ENCODE measurements at regions not wholly inside any gene's neighbourhood (a gene's known extent, or its start where the extent isn't known, plus 50 kb on each side); places are given as distances from the start of the nearest gene placed in this dataset.

DNA sequence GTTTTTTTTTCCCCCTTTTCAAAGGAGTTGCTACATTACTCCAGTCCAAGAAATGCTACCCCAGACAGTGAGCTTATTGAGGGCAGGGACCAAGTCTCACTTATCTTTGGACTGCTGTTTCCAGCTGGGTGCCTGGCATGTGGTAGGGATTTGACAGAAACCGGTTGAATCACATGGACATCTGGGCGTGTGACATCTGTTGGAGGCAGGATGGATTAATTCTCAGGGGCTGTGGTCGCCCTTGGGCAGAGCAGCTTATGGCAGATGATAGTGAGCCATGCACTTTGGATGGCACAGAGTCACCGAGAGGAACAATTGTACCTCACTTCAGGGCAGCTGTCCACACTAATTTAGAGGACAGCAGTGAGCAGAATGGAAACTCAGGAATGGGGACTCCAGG lies 254.6 kb upstream of the ID2 start:
- no CpG with 5 or more reads among the region's 4 CpGs for WGBS, 2 donors (ENCODE audit: extremely low coverage in 2 of 2, insufficient read length in 2 of 2, insufficient replicate concordance in 1 of 2)
- no peak overlapping the region for H3K4me3 ChIP-seq (ENCODE audit: low read length in 2 of 2)
- H2AK5ac ChIP-seq (ENCODE audit: low read depth, low read length) = no peak overlapping the region
- no peak overlapping the region for H2BK15ac ChIP-seq (ENCODE audit: low read length)
- DNase-seq (ENCODE audit: low spot score) = no peak
- no peaks in the 10 kb centered on the region for H3K79me1 ChIP-seq (ENCODE audit: low read depth, low read length)
- no peaks in the 10 kb centered on the region for H3K4me1 ChIP-seq (ENCODE audit: control insufficient read depth in 2 of 2, insufficient read depth in 1 of 2, low read depth in 1 of 2, low read length in 2 of 2)
- no peak overlapping the region for H3K4ac ChIP-seq (ENCODE audit: low read length)
- H3K4me2 ChIP-seq (ENCODE audit: insufficient read depth, low read length, poor library complexity, severe bottlenecking) = no peak overlapping the region
- no peak overlapping the region for H3K9ac ChIP-seq (ENCODE audit: low read depth, low read length, poor library complexity)
- no peak overlapping the region for H3K18ac ChIP-seq (ENCODE audit: low read length)
- H2BK12ac ChIP-seq (ENCODE audit: low read length) = no peak overlapping the region
- H2BK5ac ChIP-seq (ENCODE audit: low read length) = no peak overlapping the region
- no peaks in the 10 kb centered on the region for H3K27me3 ChIP-seq (ENCODE audit: control insufficient read depth in 3 of 3, insufficient read depth in 3 of 3, low read depth in 1 of 3, low read length in 3 of 3)
- H2BK120ac ChIP-seq (ENCODE audit: low read depth, low read length) = no peak overlapping the region
- H3K9me3 ChIP-seq (replicated peaks in 1 of 2; ENCODE audit: control insufficient read depth in 2 of 2, insufficient read depth in 1 of 2, low read depth in 1 of 2, low read length in 2 of 2) = no peaks in the 10 kb centered on the region
- no peak overlapping the region for H3K27ac ChIP-seq (replicated peaks; ENCODE audit: low read length)
- no peak overlapping the region for H4K8ac ChIP-seq (ENCODE audit: low read depth, low read length)
- H3K23ac ChIP-seq (ENCODE audit: low read depth, low read length, poor library complexity) = no peak overlapping the region
- no peak overlapping the region for H2AFZ ChIP-seq (ENCODE audit: low read length)
- no peak overlapping the region for H4K91ac ChIP-seq (ENCODE audit: low read depth, low read length, poor library complexity)
- no peak overlapping the region for H3K14ac ChIP-seq (ENCODE audit: low read length)
- no peaks in the 10 kb centered on the region for H3K36me3 ChIP-seq (replicated peaks in 1 of 2; ENCODE audit: control insufficient read depth in 2 of 2, insufficient read depth in 2 of 2, low read length in 2 of 2)

DNA sequence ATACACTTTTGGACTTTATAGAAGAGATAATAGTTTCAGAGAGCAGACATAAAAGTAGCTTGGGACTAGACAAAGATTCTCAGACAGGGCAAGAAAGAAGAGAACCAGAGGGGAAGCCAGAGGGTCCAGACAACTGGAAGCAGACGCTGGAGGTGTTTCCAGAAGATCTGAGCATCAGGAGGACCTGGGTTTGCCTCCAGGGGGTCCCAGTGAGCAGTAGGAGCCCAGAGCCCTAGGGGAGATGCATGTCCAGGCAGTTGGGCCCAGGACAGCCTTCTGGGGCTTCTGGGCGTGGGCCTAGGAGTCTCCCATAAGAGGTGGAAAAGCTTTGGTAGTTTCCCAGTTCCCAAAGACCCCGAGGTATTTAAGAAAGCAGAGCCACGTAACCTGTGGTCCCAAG lies 251.2 kb upstream of the ID2 start:
- H3K4me2 ChIP-seq (ENCODE audit: insufficient read depth, low read length, poor library complexity, severe bottlenecking) = no peak overlapping the region
- H3K14ac ChIP-seq (ENCODE audit: low read length) = no peak overlapping the region
- H3K9me3 ChIP-seq (replicated peaks in 1 of 2; ENCODE audit: control insufficient read depth in 2 of 2, insufficient read depth in 1 of 2, low read depth in 1 of 2, low read length in 2 of 2) = no peaks in the 10 kb centered on the region
- H3K18ac ChIP-seq (ENCODE audit: low read length) = no peak overlapping the region
- H2BK120ac ChIP-seq (ENCODE audit: low read depth, low read length) = no peak overlapping the region
- no peak overlapping the region for H3K9ac ChIP-seq (ENCODE audit: low read depth, low read length, poor library complexity)
- H3K79me1 ChIP-seq (ENCODE audit: low read depth, low read length) = no peaks in the 10 kb centered on the region
- H2AK5ac ChIP-seq (ENCODE audit: low read depth, low read length) = no peak overlapping the region
- no peak overlapping the region for H2AFZ ChIP-seq (ENCODE audit: low read length)
- no peak overlapping the region for H2BK12ac ChIP-seq (ENCODE audit: low read length)
- no peak overlapping the region for H2BK5ac ChIP-seq (ENCODE audit: low read length)
- H4K91ac ChIP-seq (ENCODE audit: low read depth, low read length, poor library complexity) = no peak overlapping the region
- H3K27ac ChIP-seq (replicated peaks; ENCODE audit: low read length) = no peak overlapping the region
- peak overlapping the region; percentile 29 for H2BK15ac ChIP-seq (ENCODE audit: low read length)
- no peak overlapping the region for H3K23ac ChIP-seq (ENCODE audit: low read depth, low read length, poor library complexity)
- no peaks in the 10 kb centered on the region for H3K36me3 ChIP-seq (replicated peaks in 1 of 2; ENCODE audit: control insufficient read depth in 2 of 2, insufficient read depth in 2 of 2, low read length in 2 of 2)
- no peak overlapping the region for H4K8ac ChIP-seq (ENCODE audit: low read depth, low read length)
- no peak for DNase-seq (ENCODE audit: low spot score)
- WGBS, 2 donors (ENCODE audit: extremely low coverage in 2 of 2, insufficient read length in 2 of 2, insufficient replicate concordance in 1 of 2) = no CpG with 5 or more reads among the region's 4 CpGs
- H3K27me3 ChIP-seq (ENCODE audit: control insufficient read depth in 3 of 3, insufficient read depth in 3 of 3, low read depth in 1 of 3, low read length in 3 of 3) = no peaks in the 10 kb centered on the region
- no peaks in the 10 kb centered on the region for H3K4me1 ChIP-seq (ENCODE audit: control insufficient read depth in 2 of 2, insufficient read depth in 1 of 2, low read depth in 1 of 2, low read length in 2 of 2)
- H3K4ac ChIP-seq (ENCODE audit: low read length) = no peak overlapping the region
- H3K4me3 ChIP-seq (ENCODE audit: low read length in 2 of 2) = no peak overlapping the region

GRCh38 chr2:8431446-8432125 lies 250.3 kb upstream of the ID2 start:
- DNase-seq (ENCODE audit: low spot score) = no peak
- H3K14ac ChIP-seq (ENCODE audit: low read length) = no peak overlapping the region
- no peak overlapping the region for H3K9ac ChIP-seq (ENCODE audit: low read depth, low read length, poor library complexity)
- no peaks in the 10 kb centered on the region for H3K36me3 ChIP-seq (replicated peaks in 1 of 2; ENCODE audit: control insufficient read depth in 2 of 2, insufficient read depth in 2 of 2, low read length in 2 of 2)
- no peaks in the 10 kb centered on the region for H3K9me3 ChIP-seq (replicated peaks in 1 of 2; ENCODE audit: control insufficient read depth in 2 of 2, insufficient read depth in 1 of 2, low read depth in 1 of 2, low read length in 2 of 2)
- no peak overlapping the region for H3K23ac ChIP-seq (ENCODE audit: low read depth, low read length, poor library complexity)
- no peak overlapping the region for H4K8ac ChIP-seq (ENCODE audit: low read depth, low read length)
- H4K91ac ChIP-seq (ENCODE audit: low read depth, low read length, poor library complexity) = no peak overlapping the region
- H3K79me1 ChIP-seq (ENCODE audit: low read depth, low read length) = no peaks in the 10 kb centered on the region
- no peak overlapping the region for H2BK120ac ChIP-seq (ENCODE audit: low read depth, low read length)
- no peak overlapping the region for H2AFZ ChIP-seq (ENCODE audit: low read length)
- no peak overlapping the region for H3K27ac ChIP-seq (replicated peaks; ENCODE audit: low read length)
- no peak overlapping the region for H3K4me2 ChIP-seq (ENCODE audit: insufficient read depth, low read length, poor library complexity, severe bottlenecking)
- H2BK5ac ChIP-seq (ENCODE audit: low read length) = no peak overlapping the region
- H2AK5ac ChIP-seq (ENCODE audit: low read depth, low read length) = no peak overlapping the region
- no peaks in the 10 kb centered on the region for H3K4me1 ChIP-seq (ENCODE audit: control insufficient read depth in 2 of 2, insufficient read depth in 1 of 2, low read depth in 1 of 2, low read length in 2 of 2)
- H3K27me3 ChIP-seq (ENCODE audit: control insufficient read depth in 3 of 3, insufficient read depth in 3 of 3, low read depth in 1 of 3, low read length in 3 of 3) = no peaks in the 10 kb centered on the region
- WGBS, 2 donors (ENCODE audit: extremely low coverage in 2 of 2, insufficient read length in 2 of 2, insufficient replicate concordance in 1 of 2) = no CpG with 5 or more reads among the region's 3 CpGs
- H3K18ac ChIP-seq (ENCODE audit: low read length) = no peak overlapping the region
- H2BK12ac ChIP-seq (ENCODE audit: low read length) = no peak overlapping the region
- no peak overlapping the region for H3K4ac ChIP-seq (ENCODE audit: low read length)
- H3K4me3 ChIP-seq (ENCODE audit: low read length in 2 of 2) = no peak overlapping the region
- no peak overlapping the region for H2BK15ac ChIP-seq (ENCODE audit: low read length)

DNA sequence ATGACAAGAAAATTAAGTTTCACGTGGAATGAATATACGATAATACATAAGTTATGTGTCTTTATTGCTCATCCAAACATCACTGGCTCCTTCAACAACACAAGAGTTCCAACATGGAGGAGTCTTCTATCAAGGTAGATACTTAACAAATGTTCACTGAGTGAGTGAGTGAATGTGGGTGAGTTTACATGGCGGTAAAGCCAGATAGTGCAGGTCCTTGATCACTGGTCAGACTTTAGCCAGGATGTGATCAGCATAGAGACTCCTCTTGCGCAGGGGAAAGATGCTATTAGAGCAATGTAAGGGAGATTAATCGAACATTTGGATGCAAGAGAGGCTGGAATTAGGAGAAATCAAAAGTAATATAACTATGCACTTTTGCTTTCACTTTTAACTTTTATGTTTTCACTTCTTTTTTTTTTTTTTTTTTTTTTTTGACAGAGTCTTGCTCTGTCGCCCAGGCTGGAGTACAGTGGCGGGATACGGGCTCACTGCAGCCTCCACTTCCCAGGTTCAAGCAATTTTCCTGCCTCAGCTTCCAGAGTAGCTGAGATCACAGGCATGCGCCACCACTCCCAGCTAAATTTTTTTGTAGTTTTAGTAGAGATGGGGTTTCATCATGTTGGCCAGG lies 249.0 kb upstream of the ID2 start:
- no peaks in the 10 kb centered on the region for H3K27me3 ChIP-seq (ENCODE audit: control insufficient read depth in 3 of 3, insufficient read depth in 3 of 3, low read depth in 1 of 3, low read length in 3 of 3)
- no CpG with 5 or more reads among the region's 9 CpGs for WGBS, 2 donors (ENCODE audit: extremely low coverage in 2 of 2, insufficient read length in 2 of 2, insufficient replicate concordance in 1 of 2)

More for the DNA sequence above, 249.0 kb upstream of the ID2 start:
- H3K4me2 ChIP-seq (ENCODE audit: insufficient read depth, low read length, poor library complexity, severe bottlenecking) = no peak overlapping the region
- H3K36me3 ChIP-seq (replicated peaks in 1 of 2; ENCODE audit: control insufficient read depth in 2 of 2, insufficient read depth in 2 of 2, low read length in 2 of 2) = no peaks in the 10 kb centered on the region
- DNase-seq (ENCODE audit: low spot score) = no peak
- no peak overlapping the region for H3K23ac ChIP-seq (ENCODE audit: low read depth, low read length, poor library complexity)
- H2BK5ac ChIP-seq (ENCODE audit: low read length) = no peak overlapping the region
- H2BK15ac ChIP-seq (ENCODE audit: low read length) = no peak overlapping the region
- no peak overlapping the region for H2BK12ac ChIP-seq (ENCODE audit: low read length)
- H3K14ac ChIP-seq (ENCODE audit: low read length) = no peak overlapping the region
- no peak overlapping the region for H4K8ac ChIP-seq (ENCODE audit: low read depth, low read length)
- no peak overlapping the region for H3K9ac ChIP-seq (ENCODE audit: low read depth, low read length, poor library complexity)
- no peak overlapping the region for H3K4me3 ChIP-seq (ENCODE audit: low read length in 2 of 2)
- H3K9me3 ChIP-seq (replicated peaks in 1 of 2; ENCODE audit: control insufficient read depth in 2 of 2, insufficient read depth in 1 of 2, low read depth in 1 of 2, low read length in 2 of 2) = no peaks in the 10 kb centered on the region
- H4K91ac ChIP-seq (ENCODE audit: low read depth, low read length, poor library complexity) = no peak overlapping the region
- no peak overlapping the region for H3K18ac ChIP-seq (ENCODE audit: low read length)
- no peak overlapping the region for H2BK120ac ChIP-seq (ENCODE audit: low read depth, low read length)
- H2AFZ ChIP-seq (ENCODE audit: low read length) = no peak overlapping the region
- H3K4ac ChIP-seq (ENCODE audit: low read length) = no peak overlapping the region
- H3K27ac ChIP-seq (replicated peaks; ENCODE audit: low read length) = no peak overlapping the region
- no peaks in the 10 kb centered on the region for H3K79me1 ChIP-seq (ENCODE audit: low read depth, low read length)
- no peaks in the 10 kb centered on the region for H3K4me1 ChIP-seq (ENCODE audit: control insufficient read depth in 2 of 2, insufficient read depth in 1 of 2, low read depth in 1 of 2, low read length in 2 of 2)
- no peak overlapping the region for H2AK5ac ChIP-seq (ENCODE audit: low read depth, low read length)

Data from neuronal stem cell (in vitro differentiated cells).